ENCODE measurements at regions not wholly inside any gene's neighbourhood (a gene's known extent, or its start where the extent isn't known, plus 50 kb on each side); places are given as distances from the start of the nearest gene placed in this dataset.

DNA sequence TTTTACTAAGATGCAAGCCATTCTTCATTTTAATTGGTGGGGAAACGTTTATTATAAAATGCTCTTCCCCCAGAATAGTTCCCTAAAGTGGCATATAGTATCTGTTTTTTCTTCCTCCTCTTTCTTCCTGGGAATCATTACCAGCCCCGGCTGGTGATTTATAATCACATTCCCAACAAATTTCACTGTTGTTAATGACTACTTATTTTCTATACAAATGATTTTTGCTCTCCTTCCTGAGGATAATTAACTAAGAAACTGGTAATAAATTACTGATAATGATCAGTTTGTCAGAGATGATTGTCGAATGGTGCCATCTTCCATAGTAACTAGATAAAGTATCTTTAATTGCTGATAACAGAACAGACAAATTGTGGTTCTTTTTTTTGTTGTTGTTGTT, 785.5 kb upstream of the RBFOX1 start:
- no peak overlapping the region for H3K4me2 ChIP-seq (ENCODE audit: low read length)
- no peaks in the 10 kb centered on the region for H3K36me3 ChIP-seq (ENCODE audit: control insufficient read depth, low read length)
- no peaks in the 10 kb centered on the region for H3K4me1 ChIP-seq (ENCODE audit: control insufficient read depth, low read length)
- H3K4me3 ChIP-seq (ENCODE audit: low read length), result no peak overlapping the region
- H3K9me2 ChIP-seq (replicated peaks; ENCODE audit: control insufficient read depth, low read length), result no peaks in the 10 kb centered on the region
- no peaks in the 10 kb centered on the region for H3F3A ChIP-seq (ENCODE audit: control insufficient read depth, insufficient read depth)
- H4K20me1 ChIP-seq (ENCODE audit: control insufficient read depth, insufficient read depth, low read depth, low read length), result no peaks in the 10 kb centered on the region
- TF ChIP-seq CTCF (IDR thresholded peaks at IDR 0.05; ENCODE audit: low read depth, low read length, poor library complexity, severe bottlenecking) (no peak), EZH2phosphoT487 (IDR thresholded peaks at IDR 0.05; ENCODE audit: borderline replicate concordance, low read length) (no peak)
- no peaks in the 10 kb centered on the region for H3K9me3 ChIP-seq (ENCODE audit: control insufficient read depth, insufficient read depth, low read length)
- no peak overlapping the region for H3K27ac ChIP-seq (ENCODE audit: low read depth, low read length)
- H3K79me2 ChIP-seq (ENCODE audit: control insufficient read depth, low read length), result no peaks in the 10 kb centered on the region
- no peaks in the 10 kb centered on the region for H3K27me3 ChIP-seq (ENCODE audit: control insufficient read depth, low read length)

DNA sequence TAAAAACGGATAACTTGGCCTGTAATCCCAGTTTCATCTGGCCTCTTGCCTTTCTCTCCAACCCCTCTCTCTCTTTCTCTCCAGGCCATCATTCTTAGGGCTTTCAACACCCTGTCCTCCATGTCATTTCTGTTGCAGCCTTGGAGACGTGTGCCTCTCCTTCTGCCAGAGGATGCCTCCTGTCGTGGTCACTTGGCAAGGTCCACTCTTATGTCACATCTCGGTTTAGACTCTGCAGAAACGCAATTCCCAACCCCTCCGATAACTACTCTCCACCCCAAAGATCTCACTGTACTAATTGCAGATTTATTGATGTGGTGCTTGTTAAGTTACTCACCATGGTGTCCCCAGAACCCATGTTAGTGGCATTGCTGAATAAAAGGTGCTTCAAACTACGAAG, 787.3 kb upstream of the RBFOX1 start:
- no peaks in the 10 kb centered on the region for H3K9me2 ChIP-seq (replicated peaks; ENCODE audit: control insufficient read depth, low read length)
- H3K9me3 ChIP-seq (ENCODE audit: control insufficient read depth, insufficient read depth, low read length), result no peaks in the 10 kb centered on the region
- H3K27ac ChIP-seq (ENCODE audit: low read depth, low read length), result no peak overlapping the region
- H3K4me2 ChIP-seq (ENCODE audit: low read length), result no peak overlapping the region
- H3K79me2 ChIP-seq (ENCODE audit: control insufficient read depth, low read length), result no peaks in the 10 kb centered on the region
- no peak overlapping the region for H3K4me3 ChIP-seq (ENCODE audit: low read length)
- no peaks in the 10 kb centered on the region for H3K36me3 ChIP-seq (ENCODE audit: control insufficient read depth, low read length)
- H3K27me3 ChIP-seq (ENCODE audit: control insufficient read depth, low read length), result no peaks in the 10 kb centered on the region
- no peak for TF ChIP-seq EZH2phosphoT487 (IDR thresholded peaks at IDR 0.05; ENCODE audit: borderline replicate concordance, low read length)
- TF ChIP-seq CTCF (IDR thresholded peaks at IDR 0.05; ENCODE audit: low read depth, low read length, poor library complexity, severe bottlenecking), result no peak
- H3K4me1 ChIP-seq (ENCODE audit: control insufficient read depth, low read length), result no peaks in the 10 kb centered on the region
- H4K20me1 ChIP-seq (ENCODE audit: control insufficient read depth, insufficient read depth, low read depth, low read length), result no peaks in the 10 kb centered on the region
- no peaks in the 10 kb centered on the region for H3F3A ChIP-seq (ENCODE audit: control insufficient read depth, insufficient read depth)

- H3K27ac ChIP-seq (ENCODE audit: low read depth, low read length), result no peak overlapping the region
- H3K9me3 ChIP-seq (ENCODE audit: control insufficient read depth, insufficient read depth, low read length), result no peaks in the 10 kb centered on the region
- no peaks in the 10 kb centered on the region for H3F3A ChIP-seq (ENCODE audit: control insufficient read depth, insufficient read depth)
- H3K4me2 ChIP-seq (ENCODE audit: low read length), result no peak overlapping the region
- no peaks in the 10 kb centered on the region for H3K79me2 ChIP-seq (ENCODE audit: control insufficient read depth, low read length)
- no peaks in the 10 kb centered on the region for H3K27me3 ChIP-seq (ENCODE audit: control insufficient read depth, low read length)
- H3K36me3 ChIP-seq (ENCODE audit: control insufficient read depth, low read length), result no peaks in the 10 kb centered on the region
- no peaks in the 10 kb centered on the region for H4K20me1 ChIP-seq (ENCODE audit: control insufficient read depth, insufficient read depth, low read depth, low read length)
- no peaks in the 10 kb centered on the region for H3K9me2 ChIP-seq (replicated peaks; ENCODE audit: control insufficient read depth, low read length)
- H3K4me3 ChIP-seq (ENCODE audit: low read length), result no peak overlapping the region
- no peak for TF ChIP-seq CTCF (IDR thresholded peaks at IDR 0.05; ENCODE audit: low read depth, low read length, poor library complexity, severe bottlenecking)
- TF ChIP-seq EZH2phosphoT487 (IDR thresholded peaks at IDR 0.05; ENCODE audit: borderline replicate concordance, low read length), result no peak
- no peaks in the 10 kb centered on the region for H3K4me1 ChIP-seq (ENCODE audit: control insufficient read depth, low read length)
These were observed 791.4 kb upstream of the RBFOX1 start for GRCh38 chr16:6541267-6541666.

DNA sequence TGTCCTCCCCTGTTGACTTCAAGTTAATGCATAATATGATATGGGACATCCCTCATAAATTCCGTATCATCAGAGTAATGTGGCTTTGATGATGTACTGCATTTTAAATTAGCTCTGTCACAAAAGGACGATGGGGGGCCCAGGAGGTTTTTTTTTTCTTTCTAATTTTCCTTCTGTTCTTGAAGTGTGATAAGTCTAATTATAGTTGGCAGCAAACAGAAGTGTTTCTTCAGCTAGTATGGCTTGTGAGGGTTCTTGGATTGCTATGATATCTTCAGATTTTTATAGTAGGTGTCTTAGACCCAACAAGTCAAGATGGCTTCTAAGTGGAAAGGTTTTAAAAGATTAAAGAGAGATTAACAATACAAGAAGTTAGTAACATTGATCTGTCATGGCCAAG, 796.2 kb upstream of the RBFOX1 start:
- Histone ChIP-seq H3K4me1 (ENCODE audit: control insufficient read depth, low read length) (no peaks in the 10 kb centered on the region), H3K36me3 (ENCODE audit: control insufficient read depth, low read length) (no peaks in the 10 kb centered on the region), H3K9me2 (replicated peaks; ENCODE audit: control insufficient read depth, low read length) (no peaks in the 10 kb centered on the region), H3K4me2 (ENCODE audit: low read length) (no peak overlapping the region), H3F3A (ENCODE audit: control insufficient read depth, insufficient read depth) (no peaks in the 10 kb centered on the region), H3K79me2 (ENCODE audit: control insufficient read depth, low read length) (no peaks in the 10 kb centered on the region), H3K27ac (ENCODE audit: low read depth, low read length) (no peak overlapping the region), H3K9me3 (ENCODE audit: control insufficient read depth, insufficient read depth, low read length) (no peaks in the 10 kb centered on the region), H3K4me3 (ENCODE audit: low read length) (no peak overlapping the region), H3K27me3 (ENCODE audit: control insufficient read depth, low read length) (no peaks in the 10 kb centered on the region), H4K20me1 (ENCODE audit: control insufficient read depth, insufficient read depth, low read depth, low read length) (no peaks in the 10 kb centered on the region)
- no peak for TF ChIP-seq CTCF (IDR thresholded peaks at IDR 0.05; ENCODE audit: low read depth, low read length, poor library complexity, severe bottlenecking)
- TF ChIP-seq EZH2phosphoT487 (IDR thresholded peaks at IDR 0.05; ENCODE audit: borderline replicate concordance, low read length), result no peak
